H9 (cell line): ENCODE measurements at regions not wholly inside any gene's neighbourhood (a gene's known extent, or its start where the extent isn't known, plus 50 kb on each side); places are given as distances from the start of the nearest gene placed in this dataset.
"Not testable (repeated sequence)": the region's sequence is repeated elsewhere in the genome, so short reads cannot be mapped to it uniquely, and the experiment has no call there.

Experiments used
- DNase-seq: peaks from one replicate; pipeline ENCODE4 v3.0.0-alpha.2; 2017
- H2AFZ ChIP-seq: one replicate; pipeline ENCODE4 v1.6.1; 2013; ENCODE audit warnings: mild to moderate bottlenecking, low read length, control low read depth, moderate library complexity
- H2AK5ac ChIP-seq: 2 replicates; pipeline ENCODE4 v1.6.1; 2013; ENCODE audit warnings: low read length, control low read depth, mixed read lengths; ENCODE audit not compliant: insufficient read length
- H2BK120ac ChIP-seq: one replicate; pipeline ENCODE4 v1.6.1; 2013; ENCODE audit warnings: low read depth, mild to moderate bottlenecking, low read length, control low read depth, inconsistent platforms; ENCODE audit not compliant: poor library complexity, severe bottlenecking
- H2BK12ac ChIP-seq: 2 replicates; pipeline ENCODE4 v1.6.1; 2013; ENCODE audit warnings: low read length, control low read depth, mixed read lengths, low read depth; ENCODE audit not compliant: insufficient read length
- H2BK15ac ChIP-seq: 2 replicates; pipeline ENCODE4 v1.6.1; 2013; ENCODE audit warnings: low read depth, low read length, control low read depth
- H2BK20ac ChIP-seq: one replicate; pipeline ENCODE4 v1.6.1; 2013; ENCODE audit warnings: low read depth, mild to moderate bottlenecking, low read length, control low read depth, inconsistent platforms; ENCODE audit not compliant: poor library complexity, severe bottlenecking
- H2BK5ac ChIP-seq: 2 replicates; pipeline ENCODE4 v1.6.1; 2013; ENCODE audit warnings: low read length, control low read depth, mixed read lengths; ENCODE audit not compliant: insufficient read length
- H3K14ac ChIP-seq: 2 replicates; pipeline ENCODE4 v1.6.1; 2013; ENCODE audit warnings: low read length, control low read depth; ENCODE audit not compliant: insufficient read depth
- H3K18ac ChIP-seq: 2 replicates; pipeline ENCODE4 v1.6.1; 2013; ENCODE audit warnings: low read depth, mild to moderate bottlenecking, mixed read lengths, low read length, control low read depth; ENCODE audit not compliant: insufficient read length
- H3K23ac ChIP-seq: 2 replicates; pipeline ENCODE4 v1.6.1; 2013; ENCODE audit warnings: low read length, control low read depth, mixed read lengths, low read depth; ENCODE audit not compliant: insufficient read length
- H3K23me2 ChIP-seq: 2 replicates; pipeline ENCODE4 v1.6.1; 2013; ENCODE audit warnings: low read depth, mild to moderate bottlenecking, mixed read lengths, low read length, control low read depth; ENCODE audit not compliant: insufficient read length, poor library complexity, severe bottlenecking
- H3K27ac ChIP-seq: 2 replicates; pipeline ENCODE4 v1.5.1; 2013; ENCODE audit warnings: low read length, control low read depth, mixed read lengths, low read depth; ENCODE audit not compliant: insufficient read length
- H3K27me3 ChIP-seq: 2 replicates; pipeline ENCODE4 v1.6.1; 2013; ENCODE audit warnings: low read length, control low read depth, inconsistent platforms; ENCODE audit not compliant: insufficient read depth
- H3K4ac ChIP-seq: 2 replicates; pipeline ENCODE4 v1.6.1; 2013; ENCODE audit warnings: low read depth, mild to moderate bottlenecking, control low read depth, inconsistent platforms, low read length, moderate library complexity
- H3K4me1 ChIP-seq: 2 replicates; pipeline ENCODE4 v1.6.1; 2013; ENCODE audit warnings: low read length, control low read depth, inconsistent platforms; ENCODE audit not compliant: insufficient read depth
- H3K4me2 ChIP-seq: 2 replicates; pipeline ENCODE4 v1.6.1; 2013; ENCODE audit warnings: low read length, control low read depth, mixed read lengths; ENCODE audit not compliant: insufficient read length, insufficient read depth
- H3K56ac ChIP-seq: 2 replicates; pipeline ENCODE4 v1.6.1; 2013; ENCODE audit warnings: low read depth, mild to moderate bottlenecking, mixed read lengths, low read length, control low read depth; ENCODE audit not compliant: insufficient read length
- H3K79me1 ChIP-seq: 2 replicates; pipeline ENCODE4 v1.6.1; 2013; ENCODE audit warnings: low read depth, mild to moderate bottlenecking, moderate library complexity, low read length, control low read depth, inconsistent platforms; ENCODE audit not compliant: insufficient read depth, poor library complexity, severe bottlenecking
- H3K79me2 ChIP-seq: 2 replicates; pipeline ENCODE4 v1.6.1; 2013; ENCODE audit warnings: low read length, control low read depth, inconsistent platforms; ENCODE audit not compliant: insufficient read depth
- H3K9ac ChIP-seq: 2 replicates; pipeline ENCODE4 v1.6.1; 2013; ENCODE audit warnings: low read length, control low read depth, mixed read lengths; ENCODE audit not compliant: insufficient read length; ENCODE audit errors: extremely low read depth
- H3K9me3 ChIP-seq: one replicate; pipeline ENCODE4 v1.6.1; 2013; ENCODE audit warnings: low read depth, low read length, inconsistent platforms; ENCODE audit not compliant: control insufficient read depth
- H3T11ph ChIP-seq: one replicate; pipeline ENCODE4 v1.6.1; 2013; ENCODE audit warnings: mild to moderate bottlenecking, low read length, control low read depth, inconsistent platforms
- H4K20me1 ChIP-seq: one replicate; pipeline ENCODE4 v1.6.1; 2013; ENCODE audit not compliant: control insufficient read depth, insufficient read length, insufficient read depth
- H4K5ac ChIP-seq: 2 replicates; pipeline ENCODE4 v1.6.1; 2013; ENCODE audit warnings: low read depth, mild to moderate bottlenecking, mixed read lengths, low read length, control low read depth; ENCODE audit not compliant: insufficient read length
- H4K8ac ChIP-seq: replicated peaks from 2 replicates; pipeline ENCODE4 v1.6.1; 2013; ENCODE audit warnings: low read length, control low read depth, mixed read lengths, low read depth; ENCODE audit not compliant: insufficient read length
- H4K91ac ChIP-seq: 2 replicates; pipeline ENCODE4 v1.6.1; 2013; ENCODE audit warnings: low read depth, mild to moderate bottlenecking, moderate library complexity, mixed read lengths, low read length, control low read depth; ENCODE audit not compliant: insufficient read length
- H3K27ac Mint-ChIP-seq, 3 experiments: 2 replicates in 2 of 3; 3 replicates in 1 of 3; pipeline ENCODE4 v1.8.0; 2020 to 2021; ENCODE audit warnings: mixed read lengths in 3 of 3, mild to moderate bottlenecking in 1 of 3, moderate library complexity in 1 of 3
- H3K27me3 Mint-ChIP-seq: 2 replicates; pipeline ENCODE4 v1.8.0; 2021; ENCODE audit warnings: low read depth, mild to moderate bottlenecking, moderate library complexity, mixed read lengths
- H3K36me3 Mint-ChIP-seq, 3 experiments: 2 replicates in 2 of 3; 3 replicates in 1 of 3; pipeline ENCODE4 v1.8.0; 2020 to 2021; ENCODE audit warnings: low read depth in 3 of 3, mixed read lengths in 3 of 3; ENCODE audit not compliant: insufficient read depth in 1 of 3
- H3K4me1 Mint-ChIP-seq, 2 experiments: 2 replicates each; pipeline ENCODE4 v1.8.0; 2020; ENCODE audit warnings: mixed read lengths in 2 of 2
- H3K4me3 Mint-ChIP-seq, 2 experiments: 2 replicates in 1 of 2; 3 replicates in 1 of 2; pipeline ENCODE4 v1.8.0; 2020 to 2021; ENCODE audit warnings: mild to moderate bottlenecking in 2 of 2, mixed read lengths in 2 of 2, moderate library complexity in 1 of 2
- H3K9me3 Mint-ChIP-seq, 2 experiments: 2 replicates in 1 of 2; 3 replicates in 1 of 2; pipeline ENCODE4 v1.8.0; 2020; ENCODE audit warnings: mild to moderate bottlenecking in 2 of 2, mixed read lengths in 2 of 2, moderate library complexity in 1 of 2
- WGBS: extraction: QIAGEN DNeasy Blood & Tissue Kit; methylation state at CpG from one replicate; pipeline ENCODE4 v1.1.7; 2013; ENCODE audit warnings: missing lambda C conversion rate, low lambda C conversion rate, mixed read lengths; ENCODE audit not compliant: insufficient read length; ENCODE audit errors: extremely low coverage; 5-methylcytosine and 5-hydroxymethylcytosine counted together
- TF ChIP-seq, protein P1 (sequence below): fragments of 200-600 bp; sonication (generic); conservative IDR thresholded peaks from 3 replicates; pipeline ENCODE4 v1.8.0; 2021; ENCODE audit warnings: antibody characterized with exemption, mild to moderate bottlenecking

- no peak overlapping the region for H3K9ac ChIP-seq
These were observed 110.7 kb downstream of the CAAP1 start for GRCh38 chr9:26781906-26782305.

GRCh38 chr9:26780307-26780706 is 112.3 kb downstream of the CAAP1 start:
- H3K79me1 ChIP-seq, H3T11ph ChIP-seq, H3K4me2 ChIP-seq, H3K9ac ChIP-seq, H3K14ac ChIP-seq, H3K9me3 Mint-ChIP-seq, H2AK5ac ChIP-seq, DNase-seq, H3K9me3 ChIP-seq, H2BK120ac ChIP-seq, H2BK15ac ChIP-seq, H3K79me2 ChIP-seq, H3K4ac ChIP-seq, H2BK20ac ChIP-seq, H3K56ac ChIP-seq, H3K4me3 Mint-ChIP-seq, H3K4me1 ChIP-seq, H3K27me3 ChIP-seq, H3K23me2 ChIP-seq, H3K18ac ChIP-seq, H3K4me1 Mint-ChIP-seq, H4K8ac ChIP-seq, H4K91ac ChIP-seq, H2BK12ac ChIP-seq, H2BK5ac ChIP-seq, H4K5ac ChIP-seq, H3K36me3 Mint-ChIP-seq, H3K27me3 Mint-ChIP-seq, H3K23ac ChIP-seq, H2AFZ ChIP-seq, H3K27ac ChIP-seq, H4K20me1 ChIP-seq, H3K27ac Mint-ChIP-seq: not testable (repeated sequence)
- WGBS, result no CpG with 5 or more reads among the region's 3 CpGs

More at GRCh38 chr9:26781906-26782305, 110.7 kb downstream of the CAAP1 start:
- Histone ChIP-seq H3K79me2 (no peaks in the 10 kb centered on the region), H2BK120ac (no peak overlapping the region), H3K56ac (no peak overlapping the region), H3K14ac (no peak overlapping the region), H4K5ac (no peak overlapping the region), H2BK5ac (no peak overlapping the region), H3K23ac (no peak overlapping the region), H3K4me2 (no peak overlapping the region), H3K9me3 (no peaks in the 10 kb centered on the region), H3K27me3 (no peaks in the 10 kb centered on the region; the same call in 1 of the 2 replicates), H2AK5ac (no peak overlapping the region), H3K4me1 (peaks cover 7% of the 10 kb centered on the region), H4K8ac (no peak overlapping the region), H2AFZ (no peak overlapping the region), H2BK12ac (no peak overlapping the region), H4K20me1 (no peaks in the 10 kb centered on the region), H3K27ac (no peak overlapping the region), H3T11ph (no peak overlapping the region), H3K4ac (no peak overlapping the region), H3K23me2 (no peaks in the 10 kb centered on the region), H4K91ac (no peak overlapping the region), H2BK15ac (no peak overlapping the region), H3K18ac (no peak overlapping the region), H3K79me1 (no peaks in the 10 kb centered on the region), H2BK20ac (no peak overlapping the region)
- H3K27ac Mint-ChIP-seq, result no peak overlapping the region
- no peak for DNase-seq
- peaks cover 0 to 3% of the 10 kb centered on the region in 2 experiments; a peak in 2 of 5 replicates for H3K9me3 Mint-ChIP-seq
- TF ChIP-seq, protein P1, sequence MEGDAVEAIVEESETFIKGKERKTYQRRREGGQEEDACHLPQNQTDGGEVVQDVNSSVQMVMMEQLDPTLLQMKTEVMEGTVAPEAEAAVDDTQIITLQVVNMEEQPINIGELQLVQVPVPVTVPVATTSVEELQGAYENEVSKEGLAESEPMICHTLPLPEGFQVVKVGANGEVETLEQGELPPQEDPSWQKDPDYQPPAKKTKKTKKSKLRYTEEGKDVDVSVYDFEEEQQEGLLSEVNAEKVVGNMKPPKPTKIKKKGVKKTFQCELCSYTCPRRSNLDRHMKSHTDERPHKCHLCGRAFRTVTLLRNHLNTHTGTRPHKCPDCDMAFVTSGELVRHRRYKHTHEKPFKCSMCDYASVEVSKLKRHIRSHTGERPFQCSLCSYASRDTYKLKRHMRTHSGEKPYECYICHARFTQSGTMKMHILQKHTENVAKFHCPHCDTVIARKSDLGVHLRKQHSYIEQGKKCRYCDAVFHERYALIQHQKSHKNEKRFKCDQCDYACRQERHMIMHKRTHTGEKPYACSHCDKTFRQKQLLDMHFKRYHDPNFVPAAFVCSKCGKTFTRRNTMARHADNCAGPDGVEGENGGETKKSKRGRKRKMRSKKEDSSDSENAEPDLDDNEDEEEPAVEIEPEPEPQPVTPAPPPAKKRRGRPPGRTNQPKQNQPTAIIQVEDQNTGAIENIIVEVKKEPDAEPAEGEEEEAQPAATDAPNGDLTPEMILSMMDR, result no peak
- no CpG with 5 or more reads among the region's 1 CpG for WGBS
- H3K36me3 Mint-ChIP-seq, result no peaks in the 10 kb centered on the region
- H3K4me3 Mint-ChIP-seq, result no peak overlapping the region
- H3K4me1 Mint-ChIP-seq, result peaks cover 10 to 19% of the 10 kb centered on the region in 2 experiments
- no peaks in the 10 kb centered on the region for H3K27me3 Mint-ChIP-seq
